ENCODE measurements at regions not wholly inside any gene's neighbourhood (a gene's known extent, or its start where the extent isn't known, plus 50 kb on each side); places are given as distances from the start of the nearest gene placed in this dataset.
A peak's percentile ranks its signal among the peaks of the same experiment; 100 is the strongest.

DNA sequence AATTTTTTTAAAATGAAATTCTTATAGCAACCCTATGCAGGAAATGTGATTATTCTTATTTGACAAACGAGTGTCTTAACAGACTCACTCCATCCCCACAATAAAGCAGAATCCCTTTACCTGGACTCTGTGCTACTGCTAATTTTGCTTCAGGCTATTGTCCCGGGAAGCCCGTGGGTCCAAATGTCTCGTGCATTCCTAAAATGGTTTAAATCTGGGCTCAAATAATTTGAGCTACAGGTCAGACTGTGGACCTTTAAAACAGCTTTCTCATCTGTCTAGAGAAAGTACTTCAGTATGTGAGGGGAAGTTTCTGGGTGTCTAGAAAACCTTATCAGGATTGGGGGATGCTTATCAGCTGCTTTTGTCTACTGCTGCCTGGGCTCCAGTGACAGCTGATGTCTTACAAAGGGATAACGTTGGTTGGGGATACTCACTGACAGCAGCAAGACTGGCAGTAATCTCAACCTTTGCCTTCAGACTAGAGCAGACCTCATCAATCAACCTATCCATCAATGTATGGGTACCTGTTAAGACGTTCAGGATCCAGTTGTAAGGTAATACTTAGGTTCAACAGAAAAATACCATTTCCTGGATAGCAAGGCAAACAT is 197.9 kb upstream of the CDH11 start:
- Histone ChIP-seq H3K4me1 (ENCODE audit: control insufficient read depth, insufficient read depth, low read length) (peaks cover 4% of the 10 kb centered on the region), H3K36me3 (ENCODE audit: control insufficient read depth, insufficient read depth, low read length) (no peaks in the 10 kb centered on the region), H3K9me3 (ENCODE audit: control insufficient read depth, insufficient read depth, low read length) (no peaks in the 10 kb centered on the region), H3K4me3 (ENCODE audit: low read depth, low read length) (no peak overlapping the region), H3K27ac (ENCODE audit: low read depth, low read length) (no peak overlapping the region), H3K27me3 (ENCODE audit: control insufficient read depth, insufficient read depth, low read length) (no peaks in the 10 kb centered on the region)
- 57% methylated on average over 3 of the region's 6 CpGs for WGBS (ENCODE audit: insufficient coverage)
- no peak for DNase-seq (ENCODE audit: low read depth in 4 of 6, low spot score in 6 of 6)

GRCh38 chr16:65318590-65319257 is 196.9 kb upstream of the CDH11 start:
- H3K9me3 ChIP-seq (ENCODE audit: control insufficient read depth, insufficient read depth, low read length): no peaks in the 10 kb centered on the region
- peaks cover 4% of the 10 kb centered on the region for H3K4me1 ChIP-seq (ENCODE audit: control insufficient read depth, insufficient read depth, low read length)
- DNase-seq (ENCODE audit: low read depth in 4 of 6, low spot score in 6 of 6): peak in 1 of 6 donors; percentile 39
- no peak overlapping the region for H3K4me3 ChIP-seq (ENCODE audit: low read depth, low read length)
- H3K36me3 ChIP-seq (ENCODE audit: control insufficient read depth, insufficient read depth, low read length): no peaks in the 10 kb centered on the region
- H3K27me3 ChIP-seq (ENCODE audit: control insufficient read depth, insufficient read depth, low read length): no peaks in the 10 kb centered on the region
- H3K27ac ChIP-seq (ENCODE audit: low read depth, low read length): no peak overlapping the region

DNA sequence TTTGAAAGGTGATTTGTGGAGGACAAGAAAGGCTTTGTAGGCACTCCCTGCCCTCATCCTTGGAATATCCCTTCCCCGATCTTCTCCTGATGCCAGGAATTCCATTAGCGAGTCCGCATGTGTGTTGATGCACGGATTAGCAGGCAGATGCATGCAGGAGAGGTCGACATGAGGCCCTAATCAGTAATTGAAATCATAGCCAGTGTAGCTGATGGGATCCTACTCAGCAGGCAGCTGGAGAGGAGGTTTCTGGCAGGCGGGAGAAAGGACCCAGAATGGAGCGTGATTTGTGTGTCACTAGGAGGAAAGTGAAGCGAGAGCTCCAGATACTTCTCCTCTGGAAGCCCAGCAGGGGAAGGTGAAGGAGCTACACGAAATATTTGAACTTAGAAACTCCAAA is 196.3 kb upstream of the CDH11 start:
- Histone ChIP-seq H3K9me3 (ENCODE audit: control insufficient read depth, insufficient read depth, low read length) (no peaks in the 10 kb centered on the region), H3K4me1 (ENCODE audit: control insufficient read depth, insufficient read depth, low read length) (peaks cover 4% of the 10 kb centered on the region), H3K27me3 (ENCODE audit: control insufficient read depth, insufficient read depth, low read length) (no peaks in the 10 kb centered on the region), H3K27ac (ENCODE audit: low read depth, low read length) (no peak overlapping the region), H3K4me3 (ENCODE audit: low read depth, low read length) (no peak overlapping the region), H3K36me3 (ENCODE audit: control insufficient read depth, insufficient read depth, low read length) (no peaks in the 10 kb centered on the region)
- WGBS (ENCODE audit: insufficient coverage): 42% methylated on average over 7 of the region's 9 CpGs
- peak in 2 of 6 donors; percentile 38 to 77 for DNase-seq (ENCODE audit: low read depth in 4 of 6, low spot score in 6 of 6)

- no peaks in the 10 kb centered on the region for H3K36me3 ChIP-seq (ENCODE audit: control insufficient read depth, insufficient read depth, low read length)
- 100% methylated on average over 1 of the region's 3 CpGs for WGBS (ENCODE audit: insufficient coverage)
- no peak overlapping the region for H3K27ac ChIP-seq (ENCODE audit: low read depth, low read length)
- no peak overlapping the region for H3K4me3 ChIP-seq (ENCODE audit: low read depth, low read length)
- DNase-seq (ENCODE audit: low read depth in 4 of 6, low spot score in 6 of 6): no peak
- no peaks in the 10 kb centered on the region for H3K27me3 ChIP-seq (ENCODE audit: control insufficient read depth, insufficient read depth, low read length)
- peaks cover 4% of the 10 kb centered on the region for H3K4me1 ChIP-seq (ENCODE audit: control insufficient read depth, insufficient read depth, low read length)
- H3K9me3 ChIP-seq (ENCODE audit: control insufficient read depth, insufficient read depth, low read length): no peaks in the 10 kb centered on the region
Observed at GRCh38 chr16:65316808-65317207, 194.9 kb upstream of the CDH11 start.

GRCh38 chr16:65315081-65315780 is 193.4 kb upstream of the CDH11 start:
- no peaks in the 10 kb centered on the region for H3K27me3 ChIP-seq (ENCODE audit: control insufficient read depth, insufficient read depth, low read length)
- 70% methylated on average over 4 of the region's 7 CpGs for WGBS (ENCODE audit: insufficient coverage)
- H3K27ac ChIP-seq (ENCODE audit: low read depth, low read length): no peak overlapping the region
- H3K9me3 ChIP-seq (ENCODE audit: control insufficient read depth, insufficient read depth, low read length): no peaks in the 10 kb centered on the region
- peak in 1 of 6 donors; percentile 79 for DNase-seq (ENCODE audit: low read depth in 4 of 6, low spot score in 6 of 6)
- H3K36me3 ChIP-seq (ENCODE audit: control insufficient read depth, insufficient read depth, low read length): no peaks in the 10 kb centered on the region
- H3K4me1 ChIP-seq (ENCODE audit: control insufficient read depth, insufficient read depth, low read length): peaks cover 4% of the 10 kb centered on the region
- H3K4me3 ChIP-seq (ENCODE audit: low read depth, low read length): no peak overlapping the region

DNA sequence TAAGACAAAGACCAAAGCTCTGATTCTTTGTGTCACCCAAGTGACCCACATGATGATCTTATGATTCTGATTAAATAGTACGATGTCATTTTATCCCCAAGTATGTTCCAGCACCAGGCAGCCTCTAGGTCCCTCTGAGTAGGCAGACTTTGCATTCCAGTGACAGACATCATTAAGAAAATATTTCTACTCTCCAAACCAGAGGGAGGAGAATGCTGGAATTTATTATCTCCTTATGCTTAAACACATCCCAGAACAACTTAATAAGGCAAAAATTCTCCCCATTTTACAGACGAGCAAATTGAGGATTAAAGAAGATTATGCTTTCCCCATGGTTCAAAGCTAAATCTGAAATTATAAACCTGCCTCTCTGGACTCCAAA is 192.8 kb upstream of the CDH11 start:
- Histone ChIP-seq H3K36me3 (ENCODE audit: control insufficient read depth, insufficient read depth, low read length) (no peaks in the 10 kb centered on the region), H3K27ac (ENCODE audit: low read depth, low read length) (no peak overlapping the region), H3K4me3 (ENCODE audit: low read depth, low read length) (no peak overlapping the region), H3K27me3 (ENCODE audit: control insufficient read depth, insufficient read depth, low read length) (no peaks in the 10 kb centered on the region), H3K4me1 (ENCODE audit: control insufficient read depth, insufficient read depth, low read length) (peaks cover 4% of the 10 kb centered on the region), H3K9me3 (ENCODE audit: control insufficient read depth, insufficient read depth, low read length) (no peaks in the 10 kb centered on the region)
- no peak for DNase-seq (ENCODE audit: low read depth in 4 of 6, low spot score in 6 of 6)
- WGBS (ENCODE audit: insufficient coverage): 80% methylated on average over 1 of the region's 2 CpGs

DNA sequence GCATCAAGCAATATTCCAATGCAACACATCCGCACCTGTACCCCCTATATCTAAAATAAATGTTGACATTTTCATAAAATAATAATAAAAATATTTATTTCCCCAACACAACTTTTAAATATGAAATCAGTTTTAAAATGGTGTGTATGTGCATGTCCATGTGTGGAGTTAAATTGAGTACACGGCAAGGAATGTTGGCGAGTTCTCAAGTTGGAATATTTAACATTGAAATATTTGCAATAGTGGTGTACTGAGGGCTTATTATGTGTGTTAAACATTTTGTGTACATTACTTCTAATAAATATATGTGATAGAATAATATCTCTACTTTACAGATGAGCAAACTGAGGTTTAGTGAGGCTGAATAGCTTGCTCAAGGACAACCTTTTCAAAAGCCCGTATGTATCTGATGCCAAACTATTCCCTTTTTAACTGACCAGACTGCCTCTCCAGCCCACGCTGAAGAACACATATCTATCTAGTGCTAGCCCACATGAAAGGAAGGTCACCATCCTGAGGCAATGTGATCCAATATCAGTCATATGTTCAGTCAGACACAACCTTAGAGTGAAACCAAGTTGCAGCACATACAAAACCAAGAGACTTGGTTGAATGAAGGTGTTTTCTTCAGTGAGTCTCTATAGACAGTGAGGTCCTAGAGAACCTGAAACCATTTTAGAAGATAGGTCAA is 192.2 kb upstream of the CDH11 start:
- Histone ChIP-seq H3K4me1 (ENCODE audit: control insufficient read depth, insufficient read depth, low read length) (peaks cover 4% of the 10 kb centered on the region), H3K4me3 (ENCODE audit: low read depth, low read length) (no peak overlapping the region), H3K27ac (ENCODE audit: low read depth, low read length) (no peak overlapping the region), H3K36me3 (ENCODE audit: control insufficient read depth, insufficient read depth, low read length) (no peaks in the 10 kb centered on the region), H3K9me3 (ENCODE audit: control insufficient read depth, insufficient read depth, low read length) (no peaks in the 10 kb centered on the region), H3K27me3 (ENCODE audit: control insufficient read depth, insufficient read depth, low read length) (no peaks in the 10 kb centered on the region)
- no peak for DNase-seq (ENCODE audit: low read depth in 4 of 6, low spot score in 6 of 6)
- WGBS (ENCODE audit: insufficient coverage): 94% methylated on average over 2 of the region's 5 CpGs

DNA sequence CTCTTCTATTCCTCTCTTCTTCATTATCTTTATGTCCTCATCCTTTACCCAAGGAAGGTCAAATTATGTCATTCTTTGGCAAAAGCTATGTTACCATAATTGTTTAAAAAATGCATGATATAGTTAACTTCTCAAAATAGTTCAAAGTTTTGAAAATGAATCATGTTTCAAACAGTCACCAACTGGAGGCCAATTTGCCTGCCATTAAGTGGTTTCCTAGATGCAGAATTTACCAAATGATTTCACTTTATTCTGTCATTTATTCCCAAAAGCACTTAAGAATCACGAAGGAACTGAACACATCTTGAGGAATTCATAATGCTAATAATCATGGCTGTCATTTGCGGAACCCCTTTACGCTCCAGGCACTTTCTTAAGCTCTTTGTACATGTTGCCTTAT is 190.9 kb upstream of the CDH11 start:
- no peaks in the 10 kb centered on the region for H3K4me1 ChIP-seq (ENCODE audit: control insufficient read depth, insufficient read depth, low read length)
- H3K4me3 ChIP-seq (ENCODE audit: low read depth, low read length): no peak overlapping the region
- H3K27ac ChIP-seq (ENCODE audit: low read depth, low read length): no peak overlapping the region
- no CpG with 5 or more reads among the region's 3 CpGs for WGBS (ENCODE audit: insufficient coverage)
- no peaks in the 10 kb centered on the region for H3K27me3 ChIP-seq (ENCODE audit: control insufficient read depth, insufficient read depth, low read length)
- H3K9me3 ChIP-seq (ENCODE audit: control insufficient read depth, insufficient read depth, low read length): no peaks in the 10 kb centered on the region
- DNase-seq (ENCODE audit: low read depth in 4 of 6, low spot score in 6 of 6): no peak
- H3K36me3 ChIP-seq (ENCODE audit: control insufficient read depth, insufficient read depth, low read length): no peaks in the 10 kb centered on the region

DNA sequence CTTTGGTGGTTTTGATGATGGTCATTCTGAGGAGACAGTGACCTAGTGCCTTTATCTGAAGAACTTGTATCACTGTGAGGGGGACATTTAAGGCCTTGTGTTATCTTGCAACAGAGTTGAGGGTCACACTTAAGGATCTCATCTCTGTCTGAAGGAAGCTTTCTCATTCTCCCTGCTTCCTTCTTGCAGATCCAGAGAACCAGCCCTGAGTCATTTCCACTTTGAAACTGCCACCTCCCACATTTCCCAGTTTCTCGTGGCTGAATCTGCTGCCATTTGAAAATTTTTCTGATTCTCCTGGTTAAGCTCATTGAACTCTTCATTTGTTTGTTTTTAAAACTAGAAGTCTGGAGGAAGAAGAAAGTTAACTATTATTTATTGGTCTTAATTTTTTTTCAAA is 190.2 kb upstream of the CDH11 start:
- Histone ChIP-seq H3K9me3 (ENCODE audit: control insufficient read depth, insufficient read depth, low read length) (no peaks in the 10 kb centered on the region), H3K4me3 (ENCODE audit: low read depth, low read length) (no peak overlapping the region), H3K4me1 (ENCODE audit: control insufficient read depth, insufficient read depth, low read length) (no peaks in the 10 kb centered on the region), H3K27ac (ENCODE audit: low read depth, low read length) (no peak overlapping the region), H3K27me3 (ENCODE audit: control insufficient read depth, insufficient read depth, low read length) (no peaks in the 10 kb centered on the region), H3K36me3 (ENCODE audit: control insufficient read depth, insufficient read depth, low read length) (no peaks in the 10 kb centered on the region)
- WGBS (ENCODE audit: insufficient coverage): no CpG with 5 or more reads among the region's 1 CpG
- no peak for DNase-seq (ENCODE audit: low read depth in 4 of 6, low spot score in 6 of 6)
